Gastroesophageal sphincter (tissue), 3 donors: ENCODE measurements at regions not wholly inside any gene's neighbourhood (a gene's known extent, or its start where the extent isn't known, plus 50 kb on each side); places are given as distances from the start of the nearest gene placed in this dataset.

Source experiments
- EP300 ChIP-seq: sonication (generic); formaldehyde crosslinking; IDR thresholded peaks from one replicate; pipeline ENCODE4 v1.6.1; 2017; ENCODE audit warnings: antibody characterized with exemption, mild to moderate bottlenecking
- POLR2A ChIP-seq, 2 donors: fragments of 450-650 bp; IDR thresholded peaks; one replicate each; pipeline ENCODE4 v1.6.1; 2017; ENCODE audit warnings: antibody characterized with exemption in 2 of 2, mild to moderate bottlenecking in 2 of 2, moderate library complexity in 1 of 2
- POLR2AphosphoS5 ChIP-seq: sonication (generic); formaldehyde crosslinking; IDR thresholded peaks from one replicate; pipeline ENCODE4 v1.6.1; 2017; ENCODE audit warnings: antibody characterized with exemption
- TF ChIP-seq, protein P1 (sequence below), 4 experiments: fragments of 200-600 bp in 2 of 4; fragments of 450-650 bp in 2 of 4; sonication (generic) in 1 of 4; IDR thresholded peaks; one replicate each; pipeline ENCODE4 v1.5.1; 2017 to 2019; ENCODE audit warnings: antibody characterized with exemption in 4 of 4, mild to moderate bottlenecking in 2 of 4, moderate library complexity in 2 of 4

DNA sequence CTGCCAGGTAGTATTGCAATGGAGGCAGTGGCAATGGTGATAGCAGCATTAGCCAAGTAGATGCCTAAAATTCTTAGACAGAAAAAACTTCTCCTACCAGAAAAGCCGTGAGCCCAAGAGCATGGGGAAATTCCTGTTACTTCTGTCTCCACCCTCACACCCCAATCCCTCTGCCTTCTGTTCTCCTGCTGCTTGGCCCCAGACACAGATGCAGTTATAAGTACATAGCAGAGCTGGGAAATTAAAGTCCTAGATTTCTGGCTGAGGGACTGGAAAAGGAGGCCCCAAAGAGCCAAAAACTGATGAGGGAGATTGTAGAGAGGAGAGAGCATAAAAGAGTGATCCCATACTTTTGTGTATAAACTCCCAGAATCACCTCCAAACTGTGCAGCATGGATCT, 166.9 kb downstream of the SMAD6 start:
- TF ChIP-seq, protein P1, sequence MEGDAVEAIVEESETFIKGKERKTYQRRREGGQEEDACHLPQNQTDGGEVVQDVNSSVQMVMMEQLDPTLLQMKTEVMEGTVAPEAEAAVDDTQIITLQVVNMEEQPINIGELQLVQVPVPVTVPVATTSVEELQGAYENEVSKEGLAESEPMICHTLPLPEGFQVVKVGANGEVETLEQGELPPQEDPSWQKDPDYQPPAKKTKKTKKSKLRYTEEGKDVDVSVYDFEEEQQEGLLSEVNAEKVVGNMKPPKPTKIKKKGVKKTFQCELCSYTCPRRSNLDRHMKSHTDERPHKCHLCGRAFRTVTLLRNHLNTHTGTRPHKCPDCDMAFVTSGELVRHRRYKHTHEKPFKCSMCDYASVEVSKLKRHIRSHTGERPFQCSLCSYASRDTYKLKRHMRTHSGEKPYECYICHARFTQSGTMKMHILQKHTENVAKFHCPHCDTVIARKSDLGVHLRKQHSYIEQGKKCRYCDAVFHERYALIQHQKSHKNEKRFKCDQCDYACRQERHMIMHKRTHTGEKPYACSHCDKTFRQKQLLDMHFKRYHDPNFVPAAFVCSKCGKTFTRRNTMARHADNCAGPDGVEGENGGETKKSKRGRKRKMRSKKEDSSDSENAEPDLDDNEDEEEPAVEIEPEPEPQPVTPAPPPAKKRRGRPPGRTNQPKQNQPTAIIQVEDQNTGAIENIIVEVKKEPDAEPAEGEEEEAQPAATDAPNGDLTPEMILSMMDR (IDR thresholded peaks at IDR 0.05): no peak
- TF ChIP-seq EP300 (no peak), POLR2A (IDR thresholded peaks at IDR 0.05) (no peak), POLR2AphosphoS5 (no peak)
